K562 (cell line): ENCODE measurements at regions not wholly inside any gene's neighbourhood (a gene's known extent, or its start where the extent isn't known, plus 50 kb on each side); places are given as distances from the start of the nearest gene placed in this dataset.

Experiments used
- ATAC-seq: fragments of 200-7000 bp; cut with Tn5 transposase; 3 replicates; pipeline ENCODE4 v1.9.1; 2020; ENCODE audit warnings: moderate library complexity
- BruUV-seq: library from RNA; stranded (reverse); fragments of 400-500 nt; replicated peaks from 2 replicates; lab custom pipeline; 2021; lab: Mats Ljungman, UMichigan
- CTCF ChIA-PET: fragments of 300-600 bp; formaldehyde crosslinking; extraction: SDS; loops from one replicate; lab custom pipeline; 2021; ENCODE audit warnings: low intra/inter-chr PET ratio; lab: Yijun Ruan, JAX
- POLR2A ChIA-PET: fragments of 300-600, 350-650 bp; sonication (Branson Sonifier 250); formaldehyde crosslinking; extraction: SDS; loops from one replicate; lab custom pipeline; 2021; ENCODE audit warnings: antibody characterized with exemption, inconsistent platforms; lab: Yijun Ruan, JAX
- DNase-seq, 4 experiments: peaks; one replicate each; pipeline versions ENCODE4 v3.0.0 to v3.0.0-alpha.2; 2011 to 2018; ENCODE audit warnings: low spot score in 3 of 4, mixed read lengths in 3 of 4; ENCODE audit errors: extremely low read depth in 1 of 4
- FAIRE-seq: peaks from 2 replicates; lab custom pipeline; 2011; peaks lifted over from hg19 to GRCh38; lab: Jason Lieb, UNC
- H2AFZ ChIP-seq: 2 replicates; pipeline ENCODE4 v1.6.0; 2011; ENCODE audit warnings: low read depth, low read length, control low read depth, inconsistent platforms
- H3K27ac ChIP-seq: fragments of 200-600 bp; 3 replicates; pipeline ENCODE4 v1.8.0; 2011; ENCODE audit warnings: low read depth, mild to moderate bottlenecking, control low read depth, inconsistent platforms, low read length, moderate library complexity, mixed read lengths; ENCODE audit errors: extremely low read depth
- H3K27me3 ChIP-seq, 2 experiments: fragments of 300-600 bp in 1 of 2; 2 replicates in 1 of 2; 3 replicates in 1 of 2; pipeline versions ENCODE4 v1.6.0 to v1.8.0; 2011; ENCODE audit warnings: inconsistent platforms in 2 of 2, low read length in 2 of 2, mild to moderate bottlenecking in 1 of 2, mixed read lengths in 1 of 2, moderate library complexity in 1 of 2; ENCODE audit not compliant: control insufficient read depth in 2 of 2, insufficient read depth in 2 of 2
- H3K36me3 ChIP-seq: fragments of 300-600 bp; 3 replicates; pipeline ENCODE4 v1.8.0; 2011; ENCODE audit warnings: mild to moderate bottlenecking, low read length, inconsistent platforms; ENCODE audit not compliant: control insufficient read depth, insufficient read depth
- H3K4me1 ChIP-seq, 2 experiments: fragments of 200-600 bp in 1 of 2; replicated peaks in 1 of 2; 2 replicates in 1 of 2; 3 replicates in 1 of 2; pipeline versions ENCODE4 v1.5.1 to v1.8.0; 2011; ENCODE audit warnings: inconsistent platforms in 2 of 2, low read length in 2 of 2, mild to moderate bottlenecking in 1 of 2, mixed read lengths in 1 of 2, moderate library complexity in 1 of 2; ENCODE audit not compliant: control insufficient read depth in 2 of 2, insufficient read depth in 2 of 2
- H3K4me2 ChIP-seq: 2 replicates; pipeline ENCODE4 v1.6.1; 2011; ENCODE audit warnings: low read length, control low read depth, inconsistent platforms, mixed read lengths; ENCODE audit not compliant: insufficient read depth
- H3K4me3 ChIP-seq: fragments of 200-600 bp; sonication (generic), shearing (Covaris generic); 2 replicates; pipeline ENCODE4 v1.5.1; 2016; ENCODE audit warnings: control low read depth, inconsistent platforms
- H3K79me2 ChIP-seq: fragments of 200-600 bp; 3 replicates; pipeline ENCODE4 v1.8.0; 2011; ENCODE audit warnings: low read length, inconsistent platforms; ENCODE audit not compliant: control insufficient read depth, insufficient read depth
- H3K9ac ChIP-seq, 2 experiments: 2 replicates each; pipeline versions ENCODE4 v1.6.0 to v1.6.1; 2011; ENCODE audit warnings: low read depth in 2 of 2, low read length in 2 of 2, control low read depth in 1 of 2, inconsistent platforms in 1 of 2, mild to moderate bottlenecking in 1 of 2, mixed read lengths in 1 of 2; ENCODE audit not compliant: insufficient read depth in 1 of 2
- H3K9me1 ChIP-seq: one replicate; pipeline ENCODE4 v1.6.0; 2011; ENCODE audit warnings: inconsistent platforms, mild to moderate bottlenecking, low read length, moderate library complexity; ENCODE audit not compliant: control insufficient read depth, insufficient read depth
- H3K9me3 ChIP-seq: replicated peaks from 2 replicates; pipeline ENCODE4 v1.5.1; 2011; ENCODE audit warnings: low read depth, low read length, inconsistent platforms; ENCODE audit not compliant: control insufficient read depth, insufficient read depth
- H4K20me1 ChIP-seq: replicated peaks from 2 replicates; pipeline ENCODE4 v1.6.1; 2011; ENCODE audit warnings: low read length, inconsistent platforms, mixed read lengths; ENCODE audit not compliant: control insufficient read depth, insufficient read depth
- CTCF ChIP-seq, 3 experiments: IDR thresholded peaks in 2 of 3; conservative IDR thresholded peaks in 1 of 3; 2 replicates each; pipeline ENCODE4 v1.5.1; 2011 to 2012; ENCODE audit warnings: low read length in 3 of 3, mild to moderate bottlenecking in 3 of 3, control low read depth in 2 of 3, improper control_type of control experiment in 1 of 3, inconsistent platforms in 1 of 3, low read depth in 1 of 3, mixed read lengths in 1 of 3, moderate library complexity in 1 of 3; ENCODE audit not compliant: insufficient read depth in 2 of 3
- DEAF1 ChIP-seq: fragments of 450-650 bp; formaldehyde crosslinking; IDR thresholded peaks from 2 replicates; pipeline ENCODE4 v1.4.0; 2020; ENCODE audit warnings: mild to moderate bottlenecking, moderate library complexity
- FOXP4 ChIP-seq: sonication (generic); formaldehyde crosslinking; IDR thresholded peaks from 2 replicates; pipeline ENCODE4 v1.8.0; 2022; ENCODE audit warnings: mild to moderate bottlenecking, missing genetic modification reagents, borderline replicate concordance
- SMC3 ChIP-seq: conservative IDR thresholded peaks from 2 replicates; pipeline ENCODE4 v1.6.1; 2011; ENCODE audit warnings: low read depth, low read length, improper control_type of control experiment; ENCODE audit not compliant: insufficient read depth
- STAG1 ChIP-seq: sonication (generic); formaldehyde crosslinking; IDR thresholded peaks from 2 replicates; pipeline ENCODE4 v1.5.0; 2020; ENCODE audit warnings: missing genetic modification reagents, borderline replicate concordance
- STAT5B ChIP-seq: fragments of 250-450 bp; sonication (Bioruptor Pico); IDR thresholded peaks from 2 replicates; pipeline ENCODE4 v1.8.0; 2021; ENCODE audit warnings: mild to moderate bottlenecking, inconsistent platforms
- TFAP4 ChIP-seq: sonication (generic); formaldehyde crosslinking; IDR thresholded peaks from 2 replicates; pipeline ENCODE4 v1.8.0; 2022; ENCODE audit warnings: missing genetic modification reagents, mild to moderate bottlenecking, moderate library complexity, borderline replicate concordance
- ZNF239 ChIP-seq: fragments of 250-450 bp; sonication (Bioruptor Pico); IDR thresholded peaks from 2 replicates; pipeline ENCODE4 v1.4.0; 2020; ENCODE audit warnings: mild to moderate bottlenecking
- ZNF717 ChIP-seq: fragments of 250-450 bp; sonication (Bioruptor Pico); IDR thresholded peaks from 2 replicates; pipeline ENCODE4 v1.5.0; 2021
- ZZZ3 ChIP-seq: fragments of 450-650 bp; IDR thresholded peaks from 2 replicates; pipeline ENCODE4 v1.6.1; 2016; ENCODE audit warnings: antibody characterized with exemption, mild to moderate bottlenecking, moderate library complexity
- WGBS: fragments of 100-300 bp; shearing (Covaris generic); methylation state at CpG from one replicate; pipeline ENCODE4 v1.1.6; 2016; ENCODE audit warnings: low coverage, mixed read lengths; ENCODE audit not compliant: insufficient coverage; ENCODE audit errors: missing lambda C conversion rate; 5-methylcytosine and 5-hydroxymethylcytosine counted together
- in situ Hi-C: fragments of 300-500 bp; cut with MboI; formaldehyde crosslinking; loops from 4 replicates; pipeline ENCODE4 v1.15.0; 2018; ENCODE audit warnings: inconsistent platforms, mixed read lengths
- intact Hi-C: fragments of 100-400 bp; cut with micrococcal nuclease; formaldehyde crosslinking; loops from 2 replicates; pipeline ENCODE4 v1.14.2; 2022

- no peaks in the 10 kb centered on the region for H3K9me1 ChIP-seq
- H4K20me1 ChIP-seq: peaks cover 6% of the 10 kb centered on the region; the same call in 1 of the 2 replicates
- H3K4me2 ChIP-seq: no peak overlapping the region
- H3K9me3 ChIP-seq: no peaks in the 10 kb centered on the region
- H3K27ac ChIP-seq: no peak overlapping the region
- H3K79me2 ChIP-seq: no peaks in the 10 kb centered on the region
- intact Hi-C loops (loop anchor here (2.0 to 10.0 kb wide), 3 partner anchors 164 to 804 kb away; no protein-coding TSS in a partner anchor), in situ Hi-C loops (loop anchor here (10.0 kb wide), 1 partner anchor 624 kb away; no protein-coding TSS in a partner anchor)
- H3K4me1 ChIP-seq: peaks cover 0 to 4% of the 10 kb centered on the region in 2 experiments; a peak in 1 of 5 replicates
- H3K27me3 ChIP-seq: peaks cover 0 to 16% of the 10 kb centered on the region in 2 experiments; a peak in 2 of 5 replicates
- FAIRE-seq (peak; percentile 83), ATAC-seq (peak; percentile 91), DNase-seq (peak; percentile 65 to 81 (median 78))
- H3K36me3 ChIP-seq: no peaks in the 10 kb centered on the region
- BruUV-seq: no TSS peak
- WGBS: 18% methylated on average over 24 of the region's 24 CpGs
- POLR2A ChIA-PET: interaction anchor here (0.5 kb wide), 1 partner anchor 143 kb away, joined by 3 read pairs; no protein-coding TSS in a partner anchor
- no peak overlapping the region for H3K4me3 ChIP-seq
- CTCF ChIA-PET: interaction anchor here (0.8 to 1.2 kb wide), 4 partner anchors 129 to 1616 kb away, joined by 3 to 4 read pairs (median 4); no protein-coding TSS in a partner anchor
- no peak overlapping the region for H2AFZ ChIP-seq
- H3K9ac ChIP-seq: no peak overlapping the region
- TF ChIP-seq FOXP4 (CRISPR knock-in tag) (0 out of 2 replicates have a peak, but pooled peaks have one; percentile 32), CTCF (IDR thresholded peaks at IDR 0.05 in 2 of 3, conservative IDR thresholded peaks at IDR 0.05 in 1 of 3; ENCODE audit: insufficient read depth in 2 of 3, low read depth in 1 of 3, low read length in 3 of 3) (peak; percentile 72 to 89 (median 78)), STAT5B (no peak), ZZZ3 (no peak), ZNF717 (CRISPR knock-in tag) (no peak), DEAF1 (CRISPR knock-in tag) (peak; percentile 43; the same call in 1 of the 2 replicates), ZNF239 (CRISPR knock-in tag) (no peak), TFAP4 (0 out of 2 replicates have a peak, but pooled peaks have one; percentile 15), STAG1 (CRISPR knock-in tag) (peak; percentile 73; the same call in 1 of the 2 replicates), SMC3 (0 out of 2 replicates have a peak, but pooled peaks have one; percentile 45)
Observed at GRCh38 chr17:72560303-72561247, 439.8 kb downstream of the SOX9 start.
